ENCODE measurements at regions not wholly inside any gene's neighbourhood (a gene's known extent, or its start where the extent isn't known, plus 50 kb on each side); places are given as distances from the start of the nearest gene placed in this dataset.

GRCh38 chr11:130778705-130779104 lies 137.6 kb downstream of the SNX19 start:
- ATAC-seq (no peak), DNase-seq (ENCODE audit: low read depth, low spot score) (no peak)
- no peak overlapping the region for H3K4me3 ChIP-seq (ENCODE audit: low read depth in 2 of 2, low read length in 2 of 2)
- no peak for TF ChIP-seq POLR2AphosphoS5 (IDR thresholded peaks at IDR 0.05; ENCODE audit: low read depth, low read length)
- no peak for TF ChIP-seq TCF7L2 (IDR thresholded peaks at IDR 0.05; ENCODE audit: low read depth, low read length)
- TF ChIP-seq, protein P1, sequence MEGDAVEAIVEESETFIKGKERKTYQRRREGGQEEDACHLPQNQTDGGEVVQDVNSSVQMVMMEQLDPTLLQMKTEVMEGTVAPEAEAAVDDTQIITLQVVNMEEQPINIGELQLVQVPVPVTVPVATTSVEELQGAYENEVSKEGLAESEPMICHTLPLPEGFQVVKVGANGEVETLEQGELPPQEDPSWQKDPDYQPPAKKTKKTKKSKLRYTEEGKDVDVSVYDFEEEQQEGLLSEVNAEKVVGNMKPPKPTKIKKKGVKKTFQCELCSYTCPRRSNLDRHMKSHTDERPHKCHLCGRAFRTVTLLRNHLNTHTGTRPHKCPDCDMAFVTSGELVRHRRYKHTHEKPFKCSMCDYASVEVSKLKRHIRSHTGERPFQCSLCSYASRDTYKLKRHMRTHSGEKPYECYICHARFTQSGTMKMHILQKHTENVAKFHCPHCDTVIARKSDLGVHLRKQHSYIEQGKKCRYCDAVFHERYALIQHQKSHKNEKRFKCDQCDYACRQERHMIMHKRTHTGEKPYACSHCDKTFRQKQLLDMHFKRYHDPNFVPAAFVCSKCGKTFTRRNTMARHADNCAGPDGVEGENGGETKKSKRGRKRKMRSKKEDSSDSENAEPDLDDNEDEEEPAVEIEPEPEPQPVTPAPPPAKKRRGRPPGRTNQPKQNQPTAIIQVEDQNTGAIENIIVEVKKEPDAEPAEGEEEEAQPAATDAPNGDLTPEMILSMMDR (IDR thresholded peaks at IDR 0.05): no peak
- TF ChIP-seq SIN3A (IDR thresholded peaks at IDR 0.05; ENCODE audit: borderline replicate concordance, insufficient read depth, low read depth, low read length): no peak
- peaks cover 11% of the 10 kb centered on the region; the same call in 1 of the 2 replicates for H3K4me1 ChIP-seq (ENCODE audit: control insufficient read depth, insufficient read depth, low read length)
- H3K9me3 ChIP-seq (ENCODE audit: control insufficient read depth, insufficient read depth, low read depth, low read length): no peaks in the 10 kb centered on the region
- no TSS peak for BruUV-seq (replicated peaks)
- H3K27ac ChIP-seq (ENCODE audit: low read length): no peak overlapping the region
- CTCF ChIA-PET: no interaction called here
- POLR2A ChIA-PET: no interaction called here
- intact Hi-C loops (cut with micrococcal nuclease; ENCODE audit: unreplicated experiment): no loop called here
- H3K36me3 ChIP-seq (ENCODE audit: control insufficient read depth, insufficient read depth, low read length): no peaks in the 10 kb centered on the region
- no peaks in the 10 kb centered on the region for H3K27me3 ChIP-seq (ENCODE audit: control insufficient read depth, insufficient read depth, low read length)
- in situ Hi-C loops (cut with HindIII; ENCODE audit: low pct_unique_long_range_greater_than_20kb, low sequenced_read_pairs): no loop called here

DNA sequence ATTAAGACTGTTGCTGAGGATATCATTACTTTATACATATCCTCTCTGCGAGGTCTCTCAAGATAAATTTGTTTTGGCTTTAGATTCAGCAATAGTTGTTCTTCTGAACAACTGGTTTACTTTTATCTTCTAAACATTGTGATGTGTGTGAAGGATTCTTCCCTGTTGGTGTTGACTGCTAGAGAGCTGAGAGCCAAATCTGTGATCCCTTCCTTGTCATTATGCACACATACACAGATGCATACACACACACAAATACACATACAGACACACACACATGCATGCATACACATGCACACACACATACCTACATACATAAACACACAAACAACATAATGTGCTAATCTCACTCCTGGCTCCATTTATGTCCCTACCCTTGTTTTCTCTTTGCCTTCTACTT lies 137.0 kb downstream of the SNX19 start:
- no TSS peak for BruUV-seq (replicated peaks)
- no peak overlapping the region for H3K27ac ChIP-seq (ENCODE audit: low read length)
- no peak overlapping the region for H3K4me3 ChIP-seq (ENCODE audit: low read depth in 2 of 2, low read length in 2 of 2)
- in situ Hi-C loops (cut with HindIII; ENCODE audit: low pct_unique_long_range_greater_than_20kb, low sequenced_read_pairs) (no loop called here), intact Hi-C loops (cut with micrococcal nuclease; ENCODE audit: unreplicated experiment) (no loop called here)
- H3K27me3 ChIP-seq (ENCODE audit: control insufficient read depth, insufficient read depth, low read length): no peaks in the 10 kb centered on the region
- H3K9me3 ChIP-seq (ENCODE audit: control insufficient read depth, insufficient read depth, low read depth, low read length): no peaks in the 10 kb centered on the region
- H3K36me3 ChIP-seq (ENCODE audit: control insufficient read depth, insufficient read depth, low read length): no peaks in the 10 kb centered on the region
- POLR2A ChIA-PET: no interaction called here
- ATAC-seq (no peak), DNase-seq (ENCODE audit: low read depth, low spot score) (no peak)
- H3K4me1 ChIP-seq (ENCODE audit: control insufficient read depth, insufficient read depth, low read length): peaks cover 11% of the 10 kb centered on the region; the same call in 1 of the 2 replicates
- TF ChIP-seq, protein P1 (IDR thresholded peaks at IDR 0.05): no peak
- TF ChIP-seq POLR2AphosphoS5 (IDR thresholded peaks at IDR 0.05; ENCODE audit: low read depth, low read length): no peak
- CTCF ChIA-PET: no interaction called here

- ChIA-PET POLR2A (no interaction called here), CTCF (interaction anchor here (0.7 kb wide), 1 partner anchor 349 kb away, joined by 3 read pairs; no protein-coding TSS in a partner anchor)
- Histone ChIP-seq H3K36me3 (ENCODE audit: control insufficient read depth, insufficient read depth, low read length) (no peaks in the 10 kb centered on the region), H3K27me3 (ENCODE audit: control insufficient read depth, insufficient read depth, low read length) (no peaks in the 10 kb centered on the region), H3K4me3 (ENCODE audit: low read depth in 2 of 2, low read length in 2 of 2) (no peak overlapping the region), H3K9me3 (ENCODE audit: control insufficient read depth, insufficient read depth, low read depth, low read length) (no peaks in the 10 kb centered on the region), H3K4me1 (ENCODE audit: control insufficient read depth, insufficient read depth, low read length) (peaks cover 11% of the 10 kb centered on the region; the same call in 1 of the 2 replicates), H3K27ac (ENCODE audit: low read length) (no peak overlapping the region; the same call in 1 of the 2 replicates)
- in situ Hi-C loops (cut with HindIII; ENCODE audit: low pct_unique_long_range_greater_than_20kb, low sequenced_read_pairs): no loop called here
- TF ChIP-seq, protein P2, sequence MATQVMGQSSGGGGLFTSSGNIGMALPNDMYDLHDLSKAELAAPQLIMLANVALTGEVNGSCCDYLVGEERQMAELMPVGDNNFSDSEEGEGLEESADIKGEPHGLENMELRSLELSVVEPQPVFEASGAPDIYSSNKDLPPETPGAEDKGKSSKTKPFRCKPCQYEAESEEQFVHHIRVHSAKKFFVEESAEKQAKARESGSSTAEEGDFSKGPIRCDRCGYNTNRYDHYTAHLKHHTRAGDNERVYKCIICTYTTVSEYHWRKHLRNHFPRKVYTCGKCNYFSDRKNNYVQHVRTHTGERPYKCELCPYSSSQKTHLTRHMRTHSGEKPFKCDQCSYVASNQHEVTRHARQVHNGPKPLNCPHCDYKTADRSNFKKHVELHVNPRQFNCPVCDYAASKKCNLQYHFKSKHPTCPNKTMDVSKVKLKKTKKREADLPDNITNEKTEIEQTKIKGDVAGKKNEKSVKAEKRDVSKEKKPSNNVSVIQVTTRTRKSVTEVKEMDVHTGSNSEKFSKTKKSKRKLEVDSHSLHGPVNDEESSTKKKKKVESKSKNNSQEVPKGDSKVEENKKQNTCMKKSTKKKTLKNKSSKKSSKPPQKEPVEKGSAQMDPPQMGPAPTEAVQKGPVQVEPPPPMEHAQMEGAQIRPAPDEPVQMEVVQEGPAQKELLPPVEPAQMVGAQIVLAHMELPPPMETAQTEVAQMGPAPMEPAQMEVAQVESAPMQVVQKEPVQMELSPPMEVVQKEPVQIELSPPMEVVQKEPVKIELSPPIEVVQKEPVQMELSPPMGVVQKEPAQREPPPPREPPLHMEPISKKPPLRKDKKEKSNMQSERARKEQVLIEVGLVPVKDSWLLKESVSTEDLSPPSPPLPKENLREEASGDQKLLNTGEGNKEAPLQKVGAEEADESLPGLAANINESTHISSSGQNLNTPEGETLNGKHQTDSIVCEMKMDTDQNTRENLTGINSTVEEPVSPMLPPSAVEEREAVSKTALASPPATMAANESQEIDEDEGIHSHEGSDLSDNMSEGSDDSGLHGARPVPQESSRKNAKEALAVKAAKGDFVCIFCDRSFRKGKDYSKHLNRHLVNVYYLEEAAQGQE (IDR thresholded peaks at IDR 0.05; ENCODE audit: insufficient read depth in 1 of 2, low read depth in 2 of 2, low read length in 1 of 2): no peak
- TF ChIP-seq TCF7L2 (IDR thresholded peaks at IDR 0.05; ENCODE audit: low read depth, low read length): no peak
- TF ChIP-seq SIN3A (IDR thresholded peaks at IDR 0.05; ENCODE audit: borderline replicate concordance, insufficient read depth, low read depth, low read length): no peak
- TF ChIP-seq, protein P1 (IDR thresholded peaks at IDR 0.05): no peak
- TF ChIP-seq POLR2AphosphoS5 (IDR thresholded peaks at IDR 0.05; ENCODE audit: low read depth, low read length): no peak
- ATAC-seq: no peak
- BruUV-seq (replicated peaks): no TSS peak
- intact Hi-C loops (cut with micrococcal nuclease; ENCODE audit: unreplicated experiment): no loop called here
- DNase-seq (ENCODE audit: low read depth, low spot score): no peak
Measured at GRCh38 chr11:130779943-130780342, 136.3 kb downstream of the SNX19 start.

Data from Panc1 (cell line).